Astrocyte (in vitro differentiated cells and primary cell): ENCODE measurements at regions not wholly inside any gene's neighbourhood (a gene's known extent, or its start where the extent isn't known, plus 50 kb on each side); places are given as distances from the start of the nearest gene placed in this dataset.

Source experiments
- CTCF ChIP-seq: IDR thresholded peaks from 2 replicates; pipeline ENCODE4 v1.5.1; 2011; ENCODE audit warnings: low read depth, mild to moderate bottlenecking, inconsistent platforms, low read length, moderate library complexity; ENCODE audit not compliant: insufficient read depth
- EZH2 ChIP-seq: IDR thresholded peaks from 2 replicates; pipeline ENCODE4 v1.6.1; 2012; ENCODE audit warnings: mild to moderate bottlenecking, low read length, inconsistent platforms; ENCODE audit not compliant: insufficient read depth

GRCh38 chr13:106041445-106041844 is 494.0 kb downstream of the EFNB2 start:
- no peak for TF ChIP-seq CTCF
- no peak for TF ChIP-seq EZH2
